A673 (cell line): ENCODE measurements at regions not wholly inside any gene's neighbourhood (a gene's known extent, or its start where the extent isn't known, plus 50 kb on each side); places are given as distances from the start of the nearest gene placed in this dataset.

Experiments used
- EZH2 ChIP-seq: fragments of 200-600 bp; sonication (generic); IDR thresholded peaks from 2 replicates; pipeline ENCODE4 v1.6.1; 2017; ENCODE audit warnings: borderline replicate concordance, low read depth, mild to moderate bottlenecking, mixed read lengths, antibody characterized with exemption, low read length; ENCODE audit not compliant: poor library complexity, severe bottlenecking
- TF ChIP-seq, protein P1 (sequence below): fragments of 300-800, 200-600 bp; sonication (generic); conservative IDR thresholded peaks from 2 replicates; pipeline ENCODE4 v1.5.1; 2017; ENCODE audit warnings: low read depth, mild to moderate bottlenecking, antibody characterized with exemption, low read length, moderate library complexity, mixed read lengths

DNA sequence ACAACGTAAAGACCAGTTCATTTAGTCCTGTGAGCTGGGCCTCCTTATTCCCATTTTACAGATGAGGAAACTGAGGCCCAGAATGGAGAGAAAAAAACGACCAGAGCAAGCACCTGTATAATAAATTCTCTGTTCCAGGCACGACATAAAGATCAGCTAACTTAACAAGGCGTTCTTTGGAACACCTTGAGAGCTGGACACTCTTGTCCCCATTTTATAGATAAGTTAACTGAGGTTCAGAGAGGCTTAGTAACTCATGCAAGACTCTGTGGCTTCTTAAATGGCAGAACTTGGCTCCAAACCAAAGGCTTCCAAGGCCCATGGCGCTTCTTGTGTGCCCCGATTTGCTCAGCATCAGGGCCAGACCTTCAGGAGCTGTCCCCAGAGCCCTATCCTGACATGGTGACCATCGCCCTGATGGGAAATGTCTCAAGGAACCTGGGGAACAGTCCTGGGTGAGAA lies 142.1 kb downstream of the VEGFA start:
- TF ChIP-seq, protein P1, sequence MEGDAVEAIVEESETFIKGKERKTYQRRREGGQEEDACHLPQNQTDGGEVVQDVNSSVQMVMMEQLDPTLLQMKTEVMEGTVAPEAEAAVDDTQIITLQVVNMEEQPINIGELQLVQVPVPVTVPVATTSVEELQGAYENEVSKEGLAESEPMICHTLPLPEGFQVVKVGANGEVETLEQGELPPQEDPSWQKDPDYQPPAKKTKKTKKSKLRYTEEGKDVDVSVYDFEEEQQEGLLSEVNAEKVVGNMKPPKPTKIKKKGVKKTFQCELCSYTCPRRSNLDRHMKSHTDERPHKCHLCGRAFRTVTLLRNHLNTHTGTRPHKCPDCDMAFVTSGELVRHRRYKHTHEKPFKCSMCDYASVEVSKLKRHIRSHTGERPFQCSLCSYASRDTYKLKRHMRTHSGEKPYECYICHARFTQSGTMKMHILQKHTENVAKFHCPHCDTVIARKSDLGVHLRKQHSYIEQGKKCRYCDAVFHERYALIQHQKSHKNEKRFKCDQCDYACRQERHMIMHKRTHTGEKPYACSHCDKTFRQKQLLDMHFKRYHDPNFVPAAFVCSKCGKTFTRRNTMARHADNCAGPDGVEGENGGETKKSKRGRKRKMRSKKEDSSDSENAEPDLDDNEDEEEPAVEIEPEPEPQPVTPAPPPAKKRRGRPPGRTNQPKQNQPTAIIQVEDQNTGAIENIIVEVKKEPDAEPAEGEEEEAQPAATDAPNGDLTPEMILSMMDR, result no peak
- TF ChIP-seq EZH2, result no peak
